Liver (tissue), 3 donors: ENCODE measurements at regions not wholly inside any gene's neighbourhood (a gene's known extent, or its start where the extent isn't known, plus 50 kb on each side); places are given as distances from the start of the nearest gene placed in this dataset.

Source experiments
- CTCF ChIP-seq: fragments of 150-350 bp; IDR thresholded peaks from 2 replicates; pipeline ENCODE4 v1.5.1; 2017; ENCODE audit warnings: improper control_type of control experiment, low read depth, low read length; ENCODE audit not compliant: missing input control
- GABPA ChIP-seq, 2 donors: IDR thresholded peaks in 1 of 2; conservative IDR thresholded peaks in 1 of 2; 2 replicates each; pipeline ENCODE4 v1.6.1; 2016; ENCODE audit warnings: antibody characterized with exemption in 2 of 2, mild to moderate bottlenecking in 1 of 2, moderate library complexity in 1 of 2
- HNF4G ChIP-seq: IDR thresholded peaks from 2 replicates; pipeline ENCODE4 v1.6.1; 2016; ENCODE audit warnings: antibody characterized with exemption
- JUND ChIP-seq, 2 donors: IDR thresholded peaks; 2 replicates each; pipeline ENCODE4 v1.6.1; 2016; ENCODE audit warnings: antibody characterized with exemption in 2 of 2
- YY1 ChIP-seq: IDR thresholded peaks from 2 replicates; pipeline ENCODE4 v1.6.1; 2016; ENCODE audit warnings: antibody characterized with exemption, mild to moderate bottlenecking
- TF ChIP-seq, protein P1 (sequence below): IDR thresholded peaks from 2 replicates; pipeline ENCODE4 v1.6.1; 2016; ENCODE audit warnings: antibody characterized with exemption
- donor health status: healthy.
- donor health status: healthy.

DNA sequence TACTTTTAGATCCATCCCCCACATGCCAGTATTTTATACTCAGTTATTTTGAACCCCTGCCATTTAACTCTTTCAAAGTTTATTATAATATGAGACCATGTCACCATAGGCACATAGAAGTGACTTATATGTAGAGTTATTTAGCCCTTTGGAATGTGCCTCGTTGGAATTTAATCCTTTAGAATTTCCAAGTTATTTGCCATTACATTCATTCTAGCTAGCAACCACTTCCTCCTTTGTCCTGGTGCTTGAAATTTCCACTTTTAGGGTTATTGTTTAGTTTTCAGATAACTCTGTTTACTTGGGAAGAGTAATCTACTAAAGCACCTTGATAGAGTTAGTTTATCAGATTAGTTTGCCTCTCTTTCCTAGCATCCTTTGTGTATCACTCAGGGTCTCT lies 82.8 kb upstream of the TLE1 start:
- TF ChIP-seq CTCF = no peak
- TF ChIP-seq JUND (IDR thresholded peaks at IDR 0.05) = no peak
- TF ChIP-seq, protein P1, sequence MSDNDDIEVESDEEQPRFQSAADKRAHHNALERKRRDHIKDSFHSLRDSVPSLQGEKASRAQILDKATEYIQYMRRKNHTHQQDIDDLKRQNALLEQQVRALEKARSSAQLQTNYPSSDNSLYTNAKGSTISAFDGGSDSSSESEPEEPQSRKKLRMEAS = no peak
- no peak for TF ChIP-seq HNF4G
- TF ChIP-seq GABPA (IDR thresholded peaks at IDR 0.05 in 1 of 2, conservative IDR thresholded peaks at IDR 0.05 in 1 of 2) = no peak
- TF ChIP-seq YY1 = no peak
